ENCODE measurements at regions not wholly inside any gene's neighbourhood (a gene's known extent, or its start where the extent isn't known, plus 50 kb on each side); places are given as distances from the start of the nearest gene placed in this dataset.

DNA sequence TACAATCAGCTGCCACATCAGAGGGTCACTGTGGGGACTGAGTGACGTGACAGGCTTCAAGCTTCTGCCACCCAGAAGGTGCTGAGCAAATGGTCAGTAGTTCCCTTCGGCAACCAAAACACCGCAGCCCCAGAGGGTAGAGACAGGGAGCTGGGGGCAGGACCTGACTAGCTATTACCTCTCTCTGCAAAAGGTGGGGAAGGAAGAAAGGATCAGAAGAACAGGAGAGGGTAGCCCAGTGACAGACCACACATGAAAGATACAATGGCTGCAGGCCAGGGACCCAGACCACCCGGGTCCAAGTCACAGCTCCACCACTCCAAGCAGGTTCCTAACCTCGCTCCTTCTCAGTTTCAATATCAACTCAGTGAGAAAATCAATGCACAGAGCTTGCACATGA is 377.1 kb downstream of the NPHP4 start:
- Histone ChIP-seq H3K4me1 (no peaks in the 10 kb centered on the region), H3K79me2 (no peaks in the 10 kb centered on the region), H3K4me2 (ENCODE audit: low read length) (no peak overlapping the region), H3K27me3 (ENCODE audit: control insufficient read depth, insufficient read depth, low read length) (no peaks in the 10 kb centered on the region), H2AFZ (no peak overlapping the region), H3K9me3 (ENCODE audit: control insufficient read depth, low read length) (no peaks in the 10 kb centered on the region), H3K36me3 (ENCODE audit: control insufficient read depth, insufficient read depth, low read length) (no peaks in the 10 kb centered on the region), H3K27ac (no peak overlapping the region), H3K9ac (no peak overlapping the region), H3K4me3 (ENCODE audit: low read depth, low read length) (no peak overlapping the region)
- TF ChIP-seq, protein P1, sequence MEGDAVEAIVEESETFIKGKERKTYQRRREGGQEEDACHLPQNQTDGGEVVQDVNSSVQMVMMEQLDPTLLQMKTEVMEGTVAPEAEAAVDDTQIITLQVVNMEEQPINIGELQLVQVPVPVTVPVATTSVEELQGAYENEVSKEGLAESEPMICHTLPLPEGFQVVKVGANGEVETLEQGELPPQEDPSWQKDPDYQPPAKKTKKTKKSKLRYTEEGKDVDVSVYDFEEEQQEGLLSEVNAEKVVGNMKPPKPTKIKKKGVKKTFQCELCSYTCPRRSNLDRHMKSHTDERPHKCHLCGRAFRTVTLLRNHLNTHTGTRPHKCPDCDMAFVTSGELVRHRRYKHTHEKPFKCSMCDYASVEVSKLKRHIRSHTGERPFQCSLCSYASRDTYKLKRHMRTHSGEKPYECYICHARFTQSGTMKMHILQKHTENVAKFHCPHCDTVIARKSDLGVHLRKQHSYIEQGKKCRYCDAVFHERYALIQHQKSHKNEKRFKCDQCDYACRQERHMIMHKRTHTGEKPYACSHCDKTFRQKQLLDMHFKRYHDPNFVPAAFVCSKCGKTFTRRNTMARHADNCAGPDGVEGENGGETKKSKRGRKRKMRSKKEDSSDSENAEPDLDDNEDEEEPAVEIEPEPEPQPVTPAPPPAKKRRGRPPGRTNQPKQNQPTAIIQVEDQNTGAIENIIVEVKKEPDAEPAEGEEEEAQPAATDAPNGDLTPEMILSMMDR (IDR thresholded peaks at IDR 0.05), result no peak

DNA sequence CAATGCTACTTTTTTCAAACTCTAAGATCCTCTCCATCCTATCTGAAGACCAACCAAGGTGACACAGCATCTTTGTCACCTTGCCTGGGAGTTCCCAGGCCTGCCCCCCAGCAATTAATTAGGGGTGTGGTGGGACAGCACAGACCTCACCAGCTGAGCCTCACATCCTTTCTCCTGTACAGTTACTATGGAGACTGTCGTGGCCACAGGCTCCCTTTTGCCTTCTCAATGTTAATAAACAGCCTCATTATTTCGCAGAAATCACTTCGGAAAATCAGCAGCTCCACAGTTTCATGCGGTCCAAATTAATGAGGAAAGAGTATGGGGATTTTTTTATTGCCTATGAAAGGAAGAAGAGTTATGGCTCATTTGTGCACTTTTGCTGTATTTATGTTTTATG is 378.3 kb downstream of the NPHP4 start:
- Histone ChIP-seq H3K27ac (no peak overlapping the region), H3K4me1 (no peaks in the 10 kb centered on the region), H3K4me2 (ENCODE audit: low read length) (no peak overlapping the region), H3K9me3 (ENCODE audit: control insufficient read depth, low read length) (no peaks in the 10 kb centered on the region), H3K79me2 (no peaks in the 10 kb centered on the region), H3K9ac (no peak overlapping the region), H3K27me3 (ENCODE audit: control insufficient read depth, insufficient read depth, low read length) (no peaks in the 10 kb centered on the region), H2AFZ (no peak overlapping the region), H3K36me3 (ENCODE audit: control insufficient read depth, insufficient read depth, low read length) (no peaks in the 10 kb centered on the region), H3K4me3 (ENCODE audit: low read depth, low read length) (no peak overlapping the region)
- TF ChIP-seq, protein P1 (IDR thresholded peaks at IDR 0.05), result no peak

DNA sequence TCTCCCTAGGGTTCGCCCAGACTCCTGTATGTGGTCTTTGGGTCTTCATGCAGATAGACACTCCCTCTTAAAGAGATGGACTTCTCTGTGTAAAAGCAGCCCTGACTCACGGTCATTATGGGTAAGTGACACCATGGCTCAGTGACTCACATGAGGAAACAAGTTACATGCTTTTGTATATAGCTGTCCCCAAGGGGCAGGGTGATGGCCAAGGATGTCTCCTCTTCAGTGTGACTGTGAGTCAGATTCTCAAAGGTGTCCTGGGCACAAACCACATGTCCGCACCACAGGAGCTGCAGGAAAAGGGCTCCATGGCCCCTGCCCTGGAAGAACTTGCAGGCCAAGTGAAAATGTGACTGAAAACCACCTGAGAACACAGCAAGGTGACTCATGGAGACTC is 380.4 kb downstream of the NPHP4 start:
- H3K9ac ChIP-seq, result no peak overlapping the region
- no peak overlapping the region for H2AFZ ChIP-seq
- H3K9me3 ChIP-seq (ENCODE audit: control insufficient read depth, low read length), result no peaks in the 10 kb centered on the region
- TF ChIP-seq, protein P1 (IDR thresholded peaks at IDR 0.05), result no peak
- no peak overlapping the region for H3K27ac ChIP-seq
- no peaks in the 10 kb centered on the region for H3K36me3 ChIP-seq (ENCODE audit: control insufficient read depth, insufficient read depth, low read length)
- no peaks in the 10 kb centered on the region for H3K79me2 ChIP-seq
- H3K27me3 ChIP-seq (ENCODE audit: control insufficient read depth, insufficient read depth, low read length), result no peaks in the 10 kb centered on the region
- no peak overlapping the region for H3K4me2 ChIP-seq (ENCODE audit: low read length)
- no peaks in the 10 kb centered on the region for H3K4me1 ChIP-seq
- H3K4me3 ChIP-seq (ENCODE audit: low read depth, low read length), result no peak overlapping the region

DNA sequence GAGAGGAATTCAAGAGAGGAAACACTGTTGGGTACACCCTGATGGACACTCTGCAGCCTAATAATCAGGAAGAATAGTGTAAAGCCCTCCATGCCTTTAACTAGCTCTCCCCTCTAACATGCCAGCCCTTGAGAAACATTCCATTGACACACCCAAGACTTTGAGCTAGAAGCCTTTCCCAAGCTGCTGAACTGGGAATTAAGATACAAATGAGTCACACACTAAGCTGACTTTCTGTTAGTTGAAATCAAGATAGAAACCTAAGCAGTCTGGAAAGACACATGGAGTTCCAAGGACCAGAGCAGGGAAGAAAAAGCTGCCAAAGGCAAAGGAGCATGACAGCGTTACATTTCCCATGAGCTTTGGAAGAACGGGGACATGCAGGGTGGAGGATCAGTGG is 380.8 kb downstream of the NPHP4 start:
- Histone ChIP-seq H3K9me3 (ENCODE audit: control insufficient read depth, low read length) (no peaks in the 10 kb centered on the region), H3K4me3 (ENCODE audit: low read depth, low read length) (no peak overlapping the region), H3K27me3 (ENCODE audit: control insufficient read depth, insufficient read depth, low read length) (no peaks in the 10 kb centered on the region), H2AFZ (no peak overlapping the region), H3K9ac (no peak overlapping the region), H3K79me2 (no peaks in the 10 kb centered on the region), H3K36me3 (ENCODE audit: control insufficient read depth, insufficient read depth, low read length) (no peaks in the 10 kb centered on the region), H3K4me2 (ENCODE audit: low read length) (no peak overlapping the region), H3K27ac (no peak overlapping the region), H3K4me1 (no peaks in the 10 kb centered on the region)
- TF ChIP-seq, protein P1 (IDR thresholded peaks at IDR 0.05), result no peak

DNA sequence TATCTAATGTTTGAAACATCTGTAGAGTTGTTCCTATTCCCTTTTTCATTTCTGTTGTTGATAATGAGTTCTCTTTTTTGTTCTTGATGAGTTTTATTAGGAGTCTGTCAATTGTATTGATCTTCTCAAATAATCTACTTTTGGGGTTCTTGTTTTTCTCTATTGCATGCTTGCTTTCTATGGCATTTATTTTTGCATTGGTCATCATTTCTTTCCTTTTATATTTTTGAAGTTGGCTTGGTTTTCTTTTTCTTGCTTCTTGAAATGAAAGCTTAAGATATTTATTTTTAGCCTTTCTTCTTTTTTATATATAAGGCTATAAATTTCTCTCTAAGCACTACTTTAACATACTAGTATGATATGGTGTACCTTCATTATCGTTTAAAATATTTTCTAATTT is 381.8 kb downstream of the NPHP4 start:
- H3K36me3 ChIP-seq (ENCODE audit: control insufficient read depth, insufficient read depth, low read length), result no peaks in the 10 kb centered on the region
- H2AFZ ChIP-seq, result no peak overlapping the region
- H3K9ac ChIP-seq, result no peak overlapping the region
- H3K4me1 ChIP-seq, result no peaks in the 10 kb centered on the region
- no peak overlapping the region for H3K27ac ChIP-seq
- H3K27me3 ChIP-seq (ENCODE audit: control insufficient read depth, insufficient read depth, low read length), result no peaks in the 10 kb centered on the region
- TF ChIP-seq, protein P1 (IDR thresholded peaks at IDR 0.05), result no peak
- H3K9me3 ChIP-seq (ENCODE audit: control insufficient read depth, low read length), result no peaks in the 10 kb centered on the region
- no peaks in the 10 kb centered on the region for H3K79me2 ChIP-seq
- no peak overlapping the region for H3K4me3 ChIP-seq (ENCODE audit: low read depth, low read length)
- H3K4me2 ChIP-seq (ENCODE audit: low read length), result no peak overlapping the region
